ENCODE measurements at regions not wholly inside any gene's neighbourhood (a gene's known extent, or its start where the extent isn't known, plus 50 kb on each side); places are given as distances from the start of the nearest gene placed in this dataset.

DNA sequence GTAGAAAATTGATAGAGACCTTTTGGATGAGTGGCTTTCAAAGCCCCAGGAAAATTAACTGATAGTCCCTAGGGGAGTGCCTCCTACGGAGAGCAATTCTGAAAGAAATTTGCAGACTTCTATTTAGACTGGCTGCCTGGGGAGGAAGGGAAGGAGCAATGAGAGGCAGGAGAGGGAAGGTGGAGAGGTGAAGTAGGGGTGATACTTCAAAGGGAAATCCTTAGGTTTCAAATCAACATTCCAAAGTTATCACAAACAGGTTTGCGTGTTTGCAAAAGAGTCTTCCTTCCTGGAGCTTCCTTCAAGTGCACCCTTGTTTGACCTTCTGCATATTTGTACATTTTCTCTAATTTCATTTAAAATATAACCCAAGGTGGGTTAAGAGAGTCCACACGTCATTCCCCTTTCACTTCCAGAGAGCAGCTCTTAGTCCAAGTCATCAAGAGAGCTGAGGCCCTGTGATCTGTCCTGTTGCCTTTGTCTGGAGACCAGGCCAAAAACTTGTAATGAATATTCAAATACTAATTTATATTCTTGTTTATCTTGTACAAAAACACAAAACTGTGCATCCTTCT is 157.8 kb downstream of the CLCN4 start:
- TF ChIP-seq POLR2A (IDR thresholded peaks at IDR 0.05) = no peak
- TF ChIP-seq, protein P1, sequence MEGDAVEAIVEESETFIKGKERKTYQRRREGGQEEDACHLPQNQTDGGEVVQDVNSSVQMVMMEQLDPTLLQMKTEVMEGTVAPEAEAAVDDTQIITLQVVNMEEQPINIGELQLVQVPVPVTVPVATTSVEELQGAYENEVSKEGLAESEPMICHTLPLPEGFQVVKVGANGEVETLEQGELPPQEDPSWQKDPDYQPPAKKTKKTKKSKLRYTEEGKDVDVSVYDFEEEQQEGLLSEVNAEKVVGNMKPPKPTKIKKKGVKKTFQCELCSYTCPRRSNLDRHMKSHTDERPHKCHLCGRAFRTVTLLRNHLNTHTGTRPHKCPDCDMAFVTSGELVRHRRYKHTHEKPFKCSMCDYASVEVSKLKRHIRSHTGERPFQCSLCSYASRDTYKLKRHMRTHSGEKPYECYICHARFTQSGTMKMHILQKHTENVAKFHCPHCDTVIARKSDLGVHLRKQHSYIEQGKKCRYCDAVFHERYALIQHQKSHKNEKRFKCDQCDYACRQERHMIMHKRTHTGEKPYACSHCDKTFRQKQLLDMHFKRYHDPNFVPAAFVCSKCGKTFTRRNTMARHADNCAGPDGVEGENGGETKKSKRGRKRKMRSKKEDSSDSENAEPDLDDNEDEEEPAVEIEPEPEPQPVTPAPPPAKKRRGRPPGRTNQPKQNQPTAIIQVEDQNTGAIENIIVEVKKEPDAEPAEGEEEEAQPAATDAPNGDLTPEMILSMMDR (IDR thresholded peaks at IDR 0.05) = no peak
- no peak for TF ChIP-seq POLR2AphosphoS5 (IDR thresholded peaks at IDR 0.05)
- no peak for TF ChIP-seq EP300 (IDR thresholded peaks at IDR 0.05)
